SU-DHL-6 (cell line): ENCODE measurements at regions not wholly inside any gene's neighbourhood (a gene's known extent, or its start where the extent isn't known, plus 50 kb on each side); places are given as distances from the start of the nearest gene placed in this dataset.

Source experiments
- H2AFZ ChIP-seq: fragments of 200-600 bp; sonication (generic); 2 replicates; pipeline ENCODE4 v1.6.1; 2014; ENCODE audit warnings: low read depth, mild to moderate bottlenecking, moderate library complexity, mixed read lengths, antibody characterized with exemption, low read length; ENCODE audit not compliant: severe bottlenecking
- H3F3A ChIP-seq: fragments of 200-600 bp; shearing (Covaris generic); 2 replicates; pipeline ENCODE4 v1.6.0; 2016; ENCODE audit warnings: antibody characterized with exemption, mild to moderate bottlenecking; ENCODE audit not compliant: insufficient read depth
- H3K27ac ChIP-seq: fragments of 200-600 bp; sonication (generic); 2 replicates; pipeline ENCODE4 v1.5.1; 2016; ENCODE audit warnings: low read depth, mild to moderate bottlenecking, low read length, moderate library complexity, mixed read lengths
- H3K27me3 ChIP-seq: fragments of 200-600 bp; sonication (generic), shearing (Covaris generic); 2 replicates; pipeline ENCODE4 v1.6.0; 2014; ENCODE audit warnings: mild to moderate bottlenecking, low read length
- H3K36me3 ChIP-seq: fragments of 200-600 bp; sonication (generic); 2 replicates; pipeline ENCODE4 v1.6.1; 2014; ENCODE audit warnings: mild to moderate bottlenecking, low read length, mixed read lengths
- H3K4me2 ChIP-seq: fragments of 300-600, 200-600 bp; shearing (Covaris generic), sonication (generic); 2 replicates; pipeline ENCODE4 v1.6.0; 2014; ENCODE audit warnings: low read length, low read depth, mild to moderate bottlenecking; ENCODE audit not compliant: poor library complexity, severe bottlenecking
- H3K4me3 ChIP-seq: fragments of 200-600 bp; sonication (generic); 2 replicates; pipeline ENCODE4 v1.5.1; 2014; ENCODE audit warnings: antibody characterized with exemption, low read length, mild to moderate bottlenecking, mixed read lengths; ENCODE audit not compliant: insufficient read depth, poor library complexity, severe bottlenecking
- H3K79me2 ChIP-seq: fragments of 200-600 bp; sonication (generic); 2 replicates; pipeline ENCODE4 v1.6.1; 2014; ENCODE audit warnings: mild to moderate bottlenecking, low read length, moderate library complexity; ENCODE audit not compliant: insufficient read depth
- H3K9ac ChIP-seq: fragments of 200-600 bp; sonication (generic); 2 replicates; pipeline ENCODE4 v1.7.0; 2014; ENCODE audit warnings: mild to moderate bottlenecking, low read length
- H3K9me2 ChIP-seq: fragments of 200-600 bp; sonication (generic); replicated peaks from 2 replicates; pipeline ENCODE4 v1.6.1; 2014; ENCODE audit warnings: low read length; ENCODE audit not compliant: insufficient read depth
- H3K9me3 ChIP-seq: fragments of 200-600 bp; sonication (generic); 2 replicates; pipeline ENCODE4 v1.6.1; 2014; ENCODE audit warnings: low read length, mixed read lengths; ENCODE audit not compliant: insufficient read depth
- H4K20me1 ChIP-seq: fragments of 200-600 bp; sonication (generic); 2 replicates; pipeline ENCODE4 v1.6.1; 2014; ENCODE audit warnings: low read depth, mild to moderate bottlenecking, antibody characterized with exemption, low read length, moderate library complexity, mixed read lengths
- CTCF ChIP-seq: fragments of 200-600 bp; sonication (generic); IDR thresholded peaks from one replicate; pipeline ENCODE4 v1.5.1; 2017; ENCODE audit warnings: antibody characterized with exemption, mild to moderate bottlenecking, low read length, moderate library complexity; ENCODE audit not compliant: insufficient read depth, poor library complexity, severe bottlenecking
- EZH2phosphoT487 ChIP-seq: fragments of 200-600 bp; sonication (generic), shearing (Covaris generic); conservative IDR thresholded peaks from 2 replicates; pipeline ENCODE4 v1.6.1; 2018; ENCODE audit warnings: mild to moderate bottlenecking, antibody characterized with exemption, low read length, moderate library complexity, mixed read lengths

- Histone ChIP-seq H4K20me1 (no peaks in the 10 kb centered on the region), H3K79me2 (no peaks in the 10 kb centered on the region), H3K9me3 (no peaks in the 10 kb centered on the region), H2AFZ (no peak overlapping the region), H3K4me3 (no peak overlapping the region), H3K36me3 (no peaks in the 10 kb centered on the region), H3K4me2 (no peak overlapping the region), H3K9ac (no peak overlapping the region), H3K27ac (no peak overlapping the region), H3K9me2 (no peaks in the 10 kb centered on the region), H3K27me3 (no peaks in the 10 kb centered on the region), H3F3A (no peaks in the 10 kb centered on the region)
- TF ChIP-seq EZH2phosphoT487 = no peak
- no peak for TF ChIP-seq CTCF
Observed at GRCh38 chr11:127149410-127149809, 148.8 kb upstream of the KIRREL3 start.

- no peaks in the 10 kb centered on the region for H3F3A ChIP-seq
- no peak overlapping the region for H3K4me3 ChIP-seq
- H3K27ac ChIP-seq = no peak overlapping the region
- no peak overlapping the region for H2AFZ ChIP-seq
- no peaks in the 10 kb centered on the region for H3K9me3 ChIP-seq
- H4K20me1 ChIP-seq = no peaks in the 10 kb centered on the region
- TF ChIP-seq EZH2phosphoT487 = no peak
- no peak for TF ChIP-seq CTCF
- no peaks in the 10 kb centered on the region for H3K36me3 ChIP-seq
- H3K27me3 ChIP-seq = no peaks in the 10 kb centered on the region
- no peak overlapping the region for H3K4me2 ChIP-seq
- no peak overlapping the region for H3K9ac ChIP-seq
- H3K79me2 ChIP-seq = no peaks in the 10 kb centered on the region
- H3K9me2 ChIP-seq = no peaks in the 10 kb centered on the region
Observed at GRCh38 chr11:127143251-127143650, 142.7 kb upstream of the KIRREL3 start.

- Histone ChIP-seq H3K27ac (no peak overlapping the region), H3K27me3 (no peaks in the 10 kb centered on the region), H3F3A (no peaks in the 10 kb centered on the region), H3K79me2 (no peaks in the 10 kb centered on the region), H3K4me2 (no peak overlapping the region), H4K20me1 (no peaks in the 10 kb centered on the region), H2AFZ (no peak overlapping the region), H3K9me2 (no peaks in the 10 kb centered on the region), H3K36me3 (no peaks in the 10 kb centered on the region), H3K9me3 (no peaks in the 10 kb centered on the region), H3K9ac (no peak overlapping the region), H3K4me3 (no peak overlapping the region)
- no peak for TF ChIP-seq CTCF
- TF ChIP-seq EZH2phosphoT487 = no peak
Observed at GRCh38 chr11:127138613-127139012, 138.0 kb upstream of the KIRREL3 start.
